Keratinocyte (primary cell): ENCODE measurements at regions not wholly inside any gene's neighbourhood (a gene's known extent, or its start where the extent isn't known, plus 50 kb on each side); places are given as distances from the start of the nearest gene placed in this dataset.

Experiments
- DNase-seq: peaks from one replicate; pipeline ENCODE4 v3.0.0-alpha.2; 2011; ENCODE audit warnings: low read depth, missing footprints, low spot score
- FAIRE-seq: peaks from 2 replicates; lab custom pipeline; 2011; peaks lifted over from hg19 to GRCh38; lab: Jason Lieb, UNC
- H2AFZ ChIP-seq: 2 replicates; pipeline ENCODE4 v1.6.0; 2012; ENCODE audit warnings: low read length, control low read depth, inconsistent platforms; ENCODE audit not compliant: control insufficient read depth
- H3K27ac ChIP-seq: 2 replicates; pipeline ENCODE4 v1.5.1; 2011; ENCODE audit warnings: low read length; ENCODE audit not compliant: control insufficient read depth, insufficient read depth
- H3K27me3 ChIP-seq: 3 replicates; pipeline ENCODE4 v1.6.0; 2011; ENCODE audit warnings: low read length; ENCODE audit not compliant: control insufficient read depth, insufficient read depth; ENCODE audit errors: extremely low read depth
- H3K36me3 ChIP-seq, 2 experiments: 2 replicates in 1 of 2; 3 replicates in 1 of 2; pipeline ENCODE4 v1.5.1; 2011; ENCODE audit warnings: low read length in 2 of 2, mild to moderate bottlenecking in 1 of 2; ENCODE audit not compliant: control insufficient read depth in 2 of 2, insufficient read depth in 2 of 2; ENCODE audit errors: extremely low read depth in 1 of 2
- H3K4me1 ChIP-seq: 3 replicates; pipeline ENCODE4 v1.5.1; 2011; ENCODE audit warnings: low read length; ENCODE audit not compliant: control insufficient read depth, insufficient read depth; ENCODE audit errors: extremely low read depth
- H3K4me2 ChIP-seq: 3 replicates; pipeline ENCODE4 v1.6.0; 2011; ENCODE audit warnings: low read depth, low read length; ENCODE audit not compliant: control insufficient read depth, insufficient read depth; ENCODE audit errors: extremely low read depth
- H3K4me3 ChIP-seq, 3 experiments: fragments of 200-600 bp in 1 of 3; sonication (generic) in 1 of 3; 2 replicates in 2 of 3; 3 replicates in 1 of 3; pipeline ENCODE4 v1.5.1; 2011 to 2016; ENCODE audit warnings: low read length in 3 of 3, mild to moderate bottlenecking in 3 of 3, control low read depth in 2 of 3, inconsistent platforms in 1 of 3, low read depth in 1 of 3, mixed read lengths in 1 of 3, mixed run types in 1 of 3, moderate library complexity in 1 of 3; ENCODE audit not compliant: control insufficient read depth in 2 of 3, insufficient read depth in 2 of 3; ENCODE audit errors: extremely low read depth in 1 of 3
- H3K79me2 ChIP-seq: 2 replicates; pipeline ENCODE4 v1.6.0; 2012; ENCODE audit warnings: low read length; ENCODE audit not compliant: control insufficient read depth, insufficient read depth
- H3K9ac ChIP-seq: 3 replicates; pipeline ENCODE4 v1.6.0; 2011; ENCODE audit warnings: low read length; ENCODE audit not compliant: control insufficient read depth, insufficient read depth; ENCODE audit errors: extremely low read depth
- H3K9me1 ChIP-seq: 3 replicates; pipeline ENCODE4 v1.6.0; 2011; ENCODE audit warnings: low read length; ENCODE audit not compliant: control insufficient read depth, insufficient read depth; ENCODE audit errors: extremely low read depth
- H3K9me3 ChIP-seq: 2 replicates; pipeline ENCODE4 v1.5.1; 2012; ENCODE audit warnings: low read depth, low read length; ENCODE audit not compliant: control insufficient read depth
- H4K20me1 ChIP-seq: 3 replicates; pipeline ENCODE4 v1.6.0; 2011; ENCODE audit warnings: low read length; ENCODE audit not compliant: control insufficient read depth, insufficient read depth; ENCODE audit errors: extremely low read depth
- CTCF ChIP-seq, 3 experiments: IDR thresholded peaks in 1 of 3; conservative IDR thresholded peaks in 1 of 3; optimal IDR thresholded peaks in 1 of 3; 2 replicates in 2 of 3; 3 replicates in 1 of 3; pipeline versions ENCODE3 to v1.5.1; 2011; ENCODE audit warnings: low read length in 3 of 3, mild to moderate bottlenecking in 3 of 3, moderate library complexity in 2 of 3, control low read depth in 1 of 3, inconsistent platforms in 1 of 3; ENCODE audit not compliant: insufficient read depth in 2 of 3; ENCODE audit errors: extremely low read depth in 1 of 3
- EZH2 ChIP-seq: IDR thresholded peaks from one replicate; pipeline ENCODE4 v1.6.1; 2012; ENCODE audit warnings: inconsistent platforms, mild to moderate bottlenecking, low read length, moderate library complexity
- dilution Hi-C: fragments of 300-500 bp; cut with MboI; formaldehyde crosslinking; loops from one replicate; pipeline ENCODE4 v1.7.0; 2020; ENCODE audit warnings: low sequenced_read_pairs; ENCODE audit not compliant: extremely low pct_ligation_motif_present

GRCh38 chr6:133827766-133828165, 61.1 kb upstream of the TCF21 start:
- Histone ChIP-seq H4K20me1 (no peaks in the 10 kb centered on the region), H3K27ac (no peak overlapping the region), H3K79me2 (no peaks in the 10 kb centered on the region), H3K27me3 (no peaks in the 10 kb centered on the region), H3K4me1 (no peaks in the 10 kb centered on the region), H3K36me3 (no peaks in the 10 kb centered on the region), H3K4me3 (no peak overlapping the region), H3K9ac (no peak overlapping the region), H3K9me3 (no peaks in the 10 kb centered on the region), H3K4me2 (no peak overlapping the region), H3K9me1 (no peaks in the 10 kb centered on the region), H2AFZ (no peak overlapping the region)
- no peak for FAIRE-seq
- TF ChIP-seq EZH2 = no peak
- no peak for TF ChIP-seq CTCF (optimal IDR thresholded peaks at IDR 0.05 in 1 of 3, IDR thresholded peaks at IDR 0.05 in 1 of 3, conservative IDR thresholded peaks at IDR 0.05 in 1 of 3; ENCODE audit: extremely low read depth in 1 of 3, insufficient read depth in 2 of 3, low read length in 3 of 3)
- DNase-seq = no peak
- dilution Hi-C loops = no loop called here

- H2AFZ ChIP-seq = no peak overlapping the region
- H3K9ac ChIP-seq = no peak overlapping the region
- H3K9me1 ChIP-seq = no peaks in the 10 kb centered on the region
- no peak for TF ChIP-seq EZH2
- no peak for TF ChIP-seq CTCF (optimal IDR thresholded peaks at IDR 0.05 in 1 of 3, IDR thresholded peaks at IDR 0.05 in 1 of 3, conservative IDR thresholded peaks at IDR 0.05 in 1 of 3; ENCODE audit: extremely low read depth in 1 of 3, insufficient read depth in 2 of 3, low read length in 3 of 3)
- FAIRE-seq (no peak), DNase-seq (no peak)
- no peaks in the 10 kb centered on the region for H4K20me1 ChIP-seq
- dilution Hi-C loops = no loop called here
- no peaks in the 10 kb centered on the region for H3K4me1 ChIP-seq
- no peak overlapping the region for H3K4me3 ChIP-seq
- H3K4me2 ChIP-seq = no peak overlapping the region
- H3K9me3 ChIP-seq = no peaks in the 10 kb centered on the region
- no peaks in the 10 kb centered on the region for H3K36me3 ChIP-seq
- H3K27ac ChIP-seq = no peak overlapping the region
- no peaks in the 10 kb centered on the region for H3K27me3 ChIP-seq
- H3K79me2 ChIP-seq = no peaks in the 10 kb centered on the region
Measured at GRCh38 chr6:133833949-133834359, 55.0 kb upstream of the TCF21 start.
